Embryonic facial prominence (tissue), 1 donor: ENCODE measurements at regions not wholly inside any gene's neighbourhood (a gene's known extent, or its start where the extent isn't known, plus 50 kb on each side); places are given as distances from the start of the nearest gene placed in this dataset.

Experiments
- DNase-seq: peaks from one replicate; pipeline ENCODE4 v3.0.0-alpha.2; 2016; ENCODE audit errors: extremely low spot score

DNA sequence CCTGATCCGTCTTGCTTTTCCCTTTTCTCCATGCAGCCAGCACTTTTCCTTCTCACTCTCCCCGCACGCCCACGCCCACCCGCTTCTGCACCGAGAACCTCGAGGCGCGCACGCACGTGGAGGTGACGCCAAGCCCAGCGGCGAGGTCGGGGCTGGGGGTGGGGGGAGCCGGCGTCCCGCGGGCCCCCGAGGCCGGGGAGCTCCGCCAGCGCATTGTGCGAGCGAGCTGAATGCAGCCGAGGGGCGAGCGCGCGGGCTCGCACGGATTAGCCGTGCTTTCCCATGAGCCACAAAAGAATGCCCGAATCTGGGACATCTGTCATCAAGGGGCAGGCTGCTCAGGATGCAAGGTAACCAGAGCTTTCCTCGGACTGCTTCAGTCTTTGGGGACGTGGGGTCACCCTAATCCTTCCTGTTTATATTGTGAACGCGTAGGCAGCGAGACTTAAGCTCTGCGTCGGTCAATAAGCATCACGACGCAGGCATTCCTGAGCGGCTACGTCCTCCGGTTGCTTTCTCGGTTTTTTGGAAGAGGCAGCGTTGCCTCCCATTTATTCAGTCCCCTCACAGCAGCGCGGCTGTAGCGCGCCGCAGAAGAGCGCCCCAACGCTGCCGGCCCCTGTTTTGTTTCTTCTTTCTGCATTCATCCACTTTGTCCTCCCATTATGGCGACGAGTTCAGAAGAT lies 67.3 kb upstream of the AKT3 start:
- peak; percentile 42 for DNase-seq

DNA sequence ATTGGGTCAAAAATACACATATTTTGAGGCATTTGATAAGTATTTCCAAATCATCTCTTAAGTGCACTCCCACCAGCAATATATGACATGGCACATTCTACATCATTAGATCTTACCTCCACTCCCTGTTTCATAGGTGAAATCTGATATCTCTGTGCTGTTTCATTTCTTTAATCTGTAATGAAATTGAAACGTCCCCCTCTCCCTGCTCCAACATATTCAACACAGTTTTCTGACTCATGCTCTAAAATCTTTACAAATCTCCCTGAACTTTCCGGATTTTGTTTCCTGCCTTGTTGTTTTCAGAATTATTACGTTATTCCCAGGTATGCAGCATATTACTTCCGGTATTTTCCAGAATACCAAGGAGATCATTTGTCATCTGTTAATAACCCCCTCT lies 66.1 kb upstream of the AKT3 start:
- no peak for DNase-seq

DNA sequence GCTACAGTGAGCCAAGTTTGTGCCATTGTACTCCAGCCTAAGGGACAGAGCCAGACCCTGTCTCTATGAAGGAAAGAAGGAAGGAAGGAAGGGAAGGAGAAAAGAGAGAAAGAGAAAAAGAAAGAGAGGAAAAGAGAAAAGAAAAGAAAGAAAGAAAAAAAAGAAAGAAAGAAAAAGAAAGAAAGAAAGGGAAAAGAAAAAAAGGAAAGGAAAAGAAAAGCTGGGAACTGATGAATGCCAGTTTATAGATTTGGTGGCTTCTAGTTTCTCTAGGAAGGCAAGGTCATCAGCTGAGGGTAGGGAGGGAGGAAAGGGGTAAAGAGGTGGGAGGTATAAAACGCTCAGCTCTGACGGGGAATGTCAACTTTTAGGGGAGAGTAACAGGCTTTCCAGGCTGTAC lies 62.3 kb upstream of the AKT3 start:
- DNase-seq = no peak

DNA sequence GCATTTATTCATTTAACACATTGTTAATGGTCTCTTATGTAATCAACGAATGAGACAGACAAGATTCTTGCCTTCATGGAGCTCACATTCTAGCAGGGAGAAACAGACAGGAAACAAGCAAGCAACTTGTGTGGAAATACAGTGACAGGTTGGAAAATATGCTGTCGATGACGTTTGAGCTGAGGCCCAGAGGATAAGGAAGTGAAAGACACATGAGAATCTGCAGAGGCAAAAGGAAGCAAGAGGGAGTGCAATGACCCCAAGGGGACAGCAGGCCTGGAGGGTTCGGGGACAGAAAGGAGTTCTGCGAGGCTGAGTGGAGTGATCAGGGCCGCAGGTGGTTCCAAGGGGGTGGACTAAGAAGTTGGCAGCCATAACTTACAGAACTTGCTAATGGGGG lies 60.6 kb upstream of the AKT3 start:
- DNase-seq = no peak

DNA sequence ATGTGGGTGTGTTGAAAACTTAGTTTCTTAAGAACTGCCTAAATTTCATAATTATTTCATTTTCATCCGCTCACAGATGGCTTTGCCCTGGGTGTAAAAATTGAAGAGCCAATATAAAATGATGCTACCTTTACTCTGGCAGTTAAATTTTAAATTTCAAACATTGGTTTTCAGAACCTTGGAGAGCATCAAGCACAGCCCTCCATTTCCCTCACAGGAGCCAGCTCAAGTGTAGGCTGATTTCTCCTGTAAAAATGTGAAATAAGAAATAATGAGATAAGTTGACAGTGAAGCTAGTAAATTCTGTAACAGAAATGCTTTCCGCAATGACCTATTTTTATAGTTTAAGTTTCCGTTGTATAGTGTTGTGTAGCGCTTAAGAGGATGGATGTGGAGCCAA lies 53.9 kb upstream of the AKT3 start:
- DNase-seq = no peak

DNA sequence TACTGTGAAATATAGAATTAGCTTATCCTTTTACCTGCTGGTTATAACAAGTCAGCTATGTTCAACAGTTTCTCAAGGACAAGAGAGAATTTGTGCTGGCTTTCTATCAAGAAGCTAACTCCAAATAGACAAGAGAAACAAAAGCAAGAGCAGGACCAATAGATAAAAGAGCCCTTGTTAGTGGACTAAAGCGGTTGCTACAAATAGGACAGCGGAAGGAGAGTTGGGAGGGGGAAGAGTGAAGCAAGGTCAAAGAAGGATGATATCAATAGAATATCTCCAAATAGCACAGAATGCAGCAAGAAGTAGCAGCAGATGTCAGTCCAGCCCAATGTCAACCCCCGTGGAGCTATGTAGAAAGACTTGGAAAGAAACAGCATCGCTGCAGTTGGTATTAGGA lies 53.0 kb upstream of the AKT3 start:
- no peak for DNase-seq

DNA sequence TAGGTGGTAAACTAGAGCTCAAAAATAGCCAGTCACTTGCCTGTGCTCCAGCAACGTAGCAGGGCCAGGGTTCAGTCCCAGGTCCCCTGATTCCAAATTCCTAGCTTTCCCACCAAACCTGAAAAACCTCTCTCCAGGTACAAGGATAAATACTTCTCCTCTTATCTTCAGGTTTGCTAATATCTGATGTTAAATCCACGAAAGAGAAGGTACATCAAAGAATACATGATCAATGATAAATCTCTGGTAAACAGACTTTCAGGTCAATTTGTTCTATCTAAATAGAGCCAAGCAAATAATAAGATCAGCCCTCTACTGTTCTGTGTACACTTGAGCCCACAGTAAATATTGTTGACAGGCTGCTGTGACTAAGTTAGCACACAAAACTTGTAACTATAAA lies 52.1 kb upstream of the AKT3 start:
- DNase-seq = no peak
